ENCODE measurements at regions not wholly inside any gene's neighbourhood (a gene's known extent, or its start where the extent isn't known, plus 50 kb on each side); places are given as distances from the start of the nearest gene placed in this dataset.

DNA sequence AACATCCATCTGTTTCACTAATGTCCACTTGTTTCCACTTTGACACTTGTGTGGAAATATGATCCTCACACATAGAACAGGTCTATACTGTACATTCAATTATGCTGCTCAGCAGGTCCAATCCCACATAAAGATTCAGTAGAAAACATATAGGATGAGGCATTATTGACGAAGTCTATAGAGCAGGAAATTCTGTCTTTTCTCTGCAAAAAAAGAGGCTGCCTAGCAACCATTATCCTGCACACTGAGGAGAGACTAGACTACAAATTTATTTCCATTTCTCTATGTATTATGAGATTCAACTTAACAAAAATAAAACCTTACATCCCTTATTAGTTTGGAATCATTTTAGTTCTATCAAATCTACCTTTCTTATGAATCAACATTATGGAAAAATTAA is 204.6 kb upstream of the POM121L12 start:
- TF ChIP-seq, protein P1, sequence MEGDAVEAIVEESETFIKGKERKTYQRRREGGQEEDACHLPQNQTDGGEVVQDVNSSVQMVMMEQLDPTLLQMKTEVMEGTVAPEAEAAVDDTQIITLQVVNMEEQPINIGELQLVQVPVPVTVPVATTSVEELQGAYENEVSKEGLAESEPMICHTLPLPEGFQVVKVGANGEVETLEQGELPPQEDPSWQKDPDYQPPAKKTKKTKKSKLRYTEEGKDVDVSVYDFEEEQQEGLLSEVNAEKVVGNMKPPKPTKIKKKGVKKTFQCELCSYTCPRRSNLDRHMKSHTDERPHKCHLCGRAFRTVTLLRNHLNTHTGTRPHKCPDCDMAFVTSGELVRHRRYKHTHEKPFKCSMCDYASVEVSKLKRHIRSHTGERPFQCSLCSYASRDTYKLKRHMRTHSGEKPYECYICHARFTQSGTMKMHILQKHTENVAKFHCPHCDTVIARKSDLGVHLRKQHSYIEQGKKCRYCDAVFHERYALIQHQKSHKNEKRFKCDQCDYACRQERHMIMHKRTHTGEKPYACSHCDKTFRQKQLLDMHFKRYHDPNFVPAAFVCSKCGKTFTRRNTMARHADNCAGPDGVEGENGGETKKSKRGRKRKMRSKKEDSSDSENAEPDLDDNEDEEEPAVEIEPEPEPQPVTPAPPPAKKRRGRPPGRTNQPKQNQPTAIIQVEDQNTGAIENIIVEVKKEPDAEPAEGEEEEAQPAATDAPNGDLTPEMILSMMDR (IDR thresholded peaks at IDR 0.05; ENCODE audit: insufficient read depth, low read length, poor library complexity, severe bottlenecking), result no peak
- no peak for TF ChIP-seq EZH2phosphoT487 (conservative IDR thresholded peaks at IDR 0.05; ENCODE audit: low read length)
